Activated naive CD8-positive, alpha-beta T cell treated with anti-CD3 and anti-CD28 coated beads, Interleukin-2, amount 50 U/mL, for 24 hours (primary cell): ENCODE measurements at regions not wholly inside any gene's neighbourhood (a gene's known extent, or its start where the extent isn't known, plus 50 kb on each side); places are given as distances from the start of the nearest gene placed in this dataset.

Experiments used
- ATAC-seq: fragments of 150-1000 bp; cut with Tn5 transposase; one replicate; pipeline ENCODE4 v1.10.0; 2021
- DNase-seq: peaks from one replicate; pipeline ENCODE4 v3.0.0; 2021
- H3K27ac Mint-ChIP-seq: one replicate; pipeline ENCODE4 v1.8.0; 2021; ENCODE audit warnings: mild to moderate bottlenecking, mixed read lengths
- H3K27me3 Mint-ChIP-seq: one replicate; pipeline ENCODE4 v1.8.0; 2021; ENCODE audit warnings: mixed read lengths
- H3K36me3 Mint-ChIP-seq: one replicate; pipeline ENCODE4 v1.8.0; 2021; ENCODE audit warnings: low read depth, mixed read lengths
- H3K4me1 Mint-ChIP-seq: one replicate; pipeline ENCODE4 v1.8.0; 2021; ENCODE audit warnings: mixed read lengths
- H3K4me3 Mint-ChIP-seq: one replicate; pipeline ENCODE4 v1.8.0; 2021; ENCODE audit warnings: mild to moderate bottlenecking, moderate library complexity, mixed read lengths
- H3K9me3 Mint-ChIP-seq: one replicate; pipeline ENCODE4 v1.8.0; 2021; ENCODE audit warnings: mixed read lengths

DNA sequence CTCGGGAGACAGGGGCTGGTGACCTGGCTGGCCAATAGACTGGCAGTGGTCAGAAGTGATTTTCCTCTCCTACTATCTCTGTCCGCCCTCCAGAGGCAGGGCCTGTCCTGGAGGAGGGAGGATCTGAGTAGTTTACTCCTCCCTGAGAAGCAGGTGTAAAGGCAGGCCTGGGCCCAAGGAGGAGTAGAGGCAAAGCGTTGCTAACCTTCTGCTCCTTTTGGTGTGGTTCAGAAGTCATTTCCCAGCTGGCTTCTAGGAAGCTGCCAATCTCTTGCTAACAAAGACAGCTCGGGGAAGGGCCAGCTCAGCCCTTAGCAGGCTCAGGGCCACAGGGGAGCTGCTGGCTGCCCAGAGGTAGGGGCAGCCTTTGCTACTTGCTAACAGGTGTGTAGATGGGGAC lies 151.1 kb upstream of the NECTIN1 start:
- Mint-ChIP-seq H3K27ac (no peak overlapping the region), H3K9me3 (no peaks in the 10 kb centered on the region), H3K4me1 (no peaks in the 10 kb centered on the region), H3K27me3 (peaks cover 10% of the 10 kb centered on the region), H3K36me3 (no peaks in the 10 kb centered on the region), H3K4me3 (no peak overlapping the region)
- DNase-seq (no peak), ATAC-seq (no peak)

DNA sequence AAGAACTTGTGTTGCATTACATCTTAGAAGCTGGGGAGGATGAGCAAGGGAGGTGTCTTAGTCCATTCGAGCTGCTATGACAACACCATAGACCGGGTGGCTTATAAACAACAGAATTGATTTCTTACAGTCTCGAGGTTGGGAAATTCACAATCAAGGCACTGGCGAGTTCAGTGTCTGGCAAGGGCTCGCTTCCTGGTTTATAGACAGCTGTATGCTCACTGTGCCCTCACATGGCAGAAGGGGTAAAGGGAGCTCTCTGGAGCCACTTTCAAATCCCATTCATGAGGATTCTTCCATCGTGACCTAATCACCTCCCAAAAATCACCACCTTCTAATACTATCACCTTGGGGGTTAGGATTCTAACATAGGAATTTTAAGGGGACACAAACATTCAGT lies 150.0 kb upstream of the NECTIN1 start:
- DNase-seq (no peak), ATAC-seq (no peak)
- H3K9me3 Mint-ChIP-seq: no peaks in the 10 kb centered on the region
- H3K4me3 Mint-ChIP-seq: no peak overlapping the region
- no peak overlapping the region for H3K27ac Mint-ChIP-seq
- peaks cover 9% of the 10 kb centered on the region for H3K27me3 Mint-ChIP-seq
- no peaks in the 10 kb centered on the region for H3K36me3 Mint-ChIP-seq
- no peaks in the 10 kb centered on the region for H3K4me1 Mint-ChIP-seq

DNA sequence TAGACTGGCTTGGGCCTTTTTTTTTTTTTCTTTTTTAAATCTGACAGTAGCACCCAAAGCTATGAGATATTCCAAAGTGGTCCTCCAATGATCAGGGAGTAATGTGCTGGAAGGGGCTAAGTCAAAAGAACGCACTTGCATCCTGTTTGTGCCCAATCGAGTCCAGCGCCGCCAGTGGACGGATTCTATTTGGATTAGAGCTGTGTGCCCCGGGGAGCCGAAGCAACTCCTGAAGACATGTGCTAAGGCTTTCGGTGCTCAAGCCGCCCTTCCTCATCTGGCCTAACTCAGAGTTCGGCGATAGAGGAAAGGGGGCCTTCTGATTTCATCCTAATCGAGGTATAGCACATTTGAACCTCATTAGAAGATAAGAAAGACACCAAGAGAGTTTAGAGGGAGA lies 147.8 kb upstream of the NECTIN1 start:
- Mint-ChIP-seq H3K27ac (no peak overlapping the region), H3K27me3 (peaks cover 8% of the 10 kb centered on the region), H3K9me3 (no peaks in the 10 kb centered on the region), H3K4me1 (no peaks in the 10 kb centered on the region), H3K4me3 (no peak overlapping the region), H3K36me3 (no peaks in the 10 kb centered on the region)
- ATAC-seq (no peak), DNase-seq (no peak)

DNA sequence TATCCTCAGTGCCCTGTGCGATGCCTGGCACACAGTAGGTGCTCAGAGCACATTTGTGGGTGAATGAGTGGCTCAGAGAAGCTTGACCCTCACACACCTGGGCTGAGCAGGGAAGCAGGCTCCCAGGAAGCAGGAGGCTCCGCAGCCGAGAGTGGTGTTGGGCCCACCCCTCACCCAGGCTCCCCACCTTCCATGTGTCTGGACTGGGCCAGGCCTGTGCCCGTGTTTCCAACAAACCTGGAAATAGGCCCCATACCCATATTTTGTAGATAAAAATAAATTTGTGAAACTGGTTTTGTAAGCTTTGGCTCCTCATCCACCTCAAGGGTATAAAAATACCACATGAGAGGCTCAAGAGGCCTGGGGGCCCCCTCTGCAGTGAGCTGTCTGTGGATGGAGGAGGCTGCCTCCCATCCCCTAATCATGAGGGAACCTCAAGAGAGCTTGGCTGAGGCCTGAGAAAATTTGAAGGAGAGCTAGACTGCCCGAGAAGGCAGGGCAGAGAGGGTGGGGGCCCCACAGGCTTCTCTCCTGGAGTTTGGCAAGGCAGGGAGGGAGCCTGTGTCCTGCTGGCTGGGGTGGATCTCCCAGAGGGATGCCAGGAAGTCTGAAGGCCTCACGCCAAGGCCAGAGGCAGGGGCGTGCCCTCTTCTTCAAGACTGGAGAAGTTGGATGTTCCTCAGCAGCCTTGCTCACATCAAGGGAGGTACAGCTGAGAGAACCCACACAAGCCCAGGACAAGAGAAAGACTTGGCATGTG lies 147.0 kb upstream of the NECTIN1 start:
- Mint-ChIP-seq H3K27me3 (peaks cover 7% of the 10 kb centered on the region), H3K4me3 (no peak overlapping the region), H3K36me3 (no peaks in the 10 kb centered on the region), H3K4me1 (no peaks in the 10 kb centered on the region), H3K27ac (no peak overlapping the region), H3K9me3 (no peaks in the 10 kb centered on the region)
- no peak for DNase-seq
- ATAC-seq: no peak

DNA sequence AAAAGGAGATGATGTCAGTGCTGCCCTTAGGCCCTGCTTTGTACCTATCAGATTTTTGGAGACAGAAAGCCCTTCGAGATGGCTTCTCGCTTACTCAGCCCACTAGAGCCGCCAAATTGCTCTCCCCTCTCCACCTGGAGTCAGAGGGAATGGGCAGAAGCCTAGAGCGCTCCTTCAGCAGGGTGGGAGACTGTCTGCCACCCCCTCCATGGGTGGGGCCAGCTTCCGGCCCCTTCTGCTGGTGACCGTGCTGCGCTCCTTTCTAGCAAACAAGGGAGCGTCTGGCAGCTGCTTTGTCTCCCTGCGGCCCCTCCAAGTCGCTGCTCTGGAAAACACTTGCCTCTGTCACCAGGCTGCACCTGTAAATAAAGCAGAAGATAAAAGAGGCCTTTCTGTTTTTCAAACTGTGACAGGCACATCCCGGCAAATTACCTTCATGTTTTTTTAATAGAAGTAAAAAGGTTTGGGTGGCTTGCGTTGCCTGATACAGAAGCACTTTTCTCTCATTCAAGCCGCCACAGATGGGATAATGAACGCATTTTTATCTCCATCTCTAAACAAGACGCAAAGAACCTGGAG lies 145.7 kb upstream of the NECTIN1 start:
- Mint-ChIP-seq H3K9me3 (no peaks in the 10 kb centered on the region), H3K4me1 (no peaks in the 10 kb centered on the region), H3K4me3 (no peak overlapping the region), H3K27ac (no peak overlapping the region), H3K27me3 (peaks cover 7% of the 10 kb centered on the region), H3K36me3 (no peaks in the 10 kb centered on the region)
- DNase-seq (no peak), ATAC-seq (no peak)

DNA sequence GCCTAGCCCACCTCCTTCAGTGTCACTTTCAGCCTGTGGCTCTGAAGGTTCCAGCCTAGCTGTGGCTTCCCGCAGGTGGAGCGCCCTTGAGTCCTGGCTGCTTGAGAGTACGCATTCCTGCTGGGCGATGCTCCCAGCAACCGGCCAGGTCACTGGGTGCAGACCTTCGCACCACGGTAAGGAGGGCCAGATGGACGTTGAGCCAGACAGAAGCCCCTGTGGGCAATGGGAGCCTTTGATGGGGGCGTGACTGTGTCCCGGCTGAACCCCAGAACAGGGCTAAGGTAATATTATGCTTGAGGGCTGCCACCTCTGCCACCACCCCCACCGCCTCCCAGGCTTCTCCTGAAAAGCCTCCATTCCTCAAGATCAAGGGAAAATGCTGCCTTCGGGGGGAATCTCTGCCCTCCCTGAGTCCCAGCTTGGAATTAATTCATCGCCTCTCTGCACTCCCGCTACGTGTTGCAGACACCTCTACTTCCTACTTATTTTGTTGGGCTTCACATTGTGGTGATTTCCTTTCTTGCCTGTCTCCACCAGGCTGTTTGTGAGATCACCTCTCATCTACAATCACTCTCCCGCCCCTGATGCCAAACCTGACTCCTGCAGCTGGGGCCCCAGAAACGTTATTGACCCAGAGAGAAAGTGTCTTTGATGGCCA lies 144.9 kb upstream of the NECTIN1 start:
- DNase-seq (no peak), ATAC-seq (no peak)
- Mint-ChIP-seq H3K4me1 (no peaks in the 10 kb centered on the region), H3K4me3 (no peak overlapping the region), H3K9me3 (no peaks in the 10 kb centered on the region), H3K36me3 (no peaks in the 10 kb centered on the region), H3K27me3 (peaks cover 7% of the 10 kb centered on the region), H3K27ac (no peak overlapping the region)

DNA sequence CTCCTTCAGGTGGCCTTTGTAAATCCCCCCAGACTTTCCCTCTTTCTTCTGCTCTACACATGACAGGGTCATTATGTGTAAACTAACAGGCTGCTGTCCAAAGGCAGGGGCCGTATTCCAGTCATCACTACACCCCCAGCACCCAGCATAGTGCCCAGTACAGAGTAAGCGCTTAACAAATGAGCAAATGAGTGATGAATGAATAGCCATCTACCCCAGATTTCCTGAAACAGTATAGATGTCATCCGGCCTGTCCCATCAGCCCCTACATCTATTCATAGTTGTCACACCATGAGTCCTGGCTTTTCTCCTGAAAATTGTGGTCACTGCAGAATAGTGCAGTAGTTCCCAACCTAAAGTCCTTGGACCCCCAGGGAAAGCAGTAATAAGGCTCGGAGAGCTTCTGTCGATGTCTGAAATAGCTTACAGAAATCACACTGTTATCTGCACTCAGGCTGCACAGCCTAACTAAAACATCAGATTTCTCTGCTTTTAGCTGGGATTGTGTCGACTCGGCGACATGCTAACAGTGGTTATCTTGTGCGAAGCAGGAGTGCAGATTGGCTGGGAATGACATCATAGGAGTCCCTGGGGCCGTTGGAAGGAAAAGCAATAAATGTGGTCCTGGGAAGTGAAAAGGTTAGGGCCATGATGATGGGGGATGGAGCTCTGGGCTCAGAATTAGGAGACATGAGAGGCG lies 143.8 kb upstream of the NECTIN1 start:
- Mint-ChIP-seq H3K27me3 (peaks cover 5% of the 10 kb centered on the region), H3K36me3 (no peaks in the 10 kb centered on the region), H3K4me1 (no peaks in the 10 kb centered on the region), H3K9me3 (no peaks in the 10 kb centered on the region), H3K27ac (no peak overlapping the region), H3K4me3 (no peak overlapping the region)
- DNase-seq (no peak), ATAC-seq (no peak)

DNA sequence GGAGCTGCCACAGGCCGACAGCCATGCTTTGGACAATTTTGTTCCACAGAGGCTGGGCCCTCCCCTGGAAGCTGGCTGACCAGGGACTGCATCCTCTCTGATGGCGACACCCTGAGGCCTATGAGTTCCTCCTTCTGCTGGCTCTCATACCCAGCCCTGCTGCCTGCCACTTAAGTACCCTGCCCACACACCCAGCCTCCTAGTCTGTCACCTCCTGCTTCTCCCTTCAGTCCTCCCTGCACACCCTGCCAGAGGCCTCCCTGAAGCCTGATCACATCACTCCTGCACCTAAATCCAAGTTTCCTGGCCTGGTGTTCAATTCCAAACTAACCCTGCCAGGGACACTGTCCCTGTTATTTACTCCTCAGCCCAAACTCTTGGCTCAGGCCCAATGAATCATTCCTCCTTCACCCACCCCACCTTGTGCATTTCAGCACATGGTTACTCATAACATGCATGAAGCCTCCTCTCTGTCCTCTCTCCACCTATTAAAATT lies 136.7 kb upstream of the NECTIN1 start:
- peaks cover 12% of the 10 kb centered on the region for H3K27me3 Mint-ChIP-seq
- no peaks in the 10 kb centered on the region for H3K4me1 Mint-ChIP-seq
- H3K4me3 Mint-ChIP-seq: no peak overlapping the region
- ATAC-seq (no peak), DNase-seq (no peak)
- no peak overlapping the region for H3K27ac Mint-ChIP-seq
- no peaks in the 10 kb centered on the region for H3K9me3 Mint-ChIP-seq
- no peaks in the 10 kb centered on the region for H3K36me3 Mint-ChIP-seq

DNA sequence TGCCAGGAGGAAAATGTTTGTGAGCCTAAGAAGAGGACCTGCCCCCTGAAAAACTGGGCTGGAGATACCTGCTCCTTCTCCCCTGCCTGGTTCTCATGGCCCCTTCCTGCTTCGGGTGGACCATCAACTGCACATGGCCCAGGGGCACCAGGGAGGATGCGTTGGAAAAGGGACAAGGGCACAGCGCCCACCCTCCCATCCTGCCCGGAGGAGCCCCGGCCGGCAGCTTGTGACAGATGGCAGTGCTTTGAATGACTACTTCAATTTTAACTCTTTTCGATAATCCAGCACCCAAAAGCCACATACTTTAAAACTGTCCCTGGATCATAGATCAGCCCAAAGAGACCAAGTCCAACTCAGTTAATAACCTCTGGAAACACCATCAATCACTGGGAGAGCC lies 135.8 kb upstream of the NECTIN1 start:
- H3K36me3 Mint-ChIP-seq: no peaks in the 10 kb centered on the region
- H3K4me1 Mint-ChIP-seq: no peaks in the 10 kb centered on the region
- no peak overlapping the region for H3K4me3 Mint-ChIP-seq
- H3K27ac Mint-ChIP-seq: no peak overlapping the region
- ATAC-seq (no peak), DNase-seq (no peak)
- H3K27me3 Mint-ChIP-seq: peaks cover 15% of the 10 kb centered on the region
- no peaks in the 10 kb centered on the region for H3K9me3 Mint-ChIP-seq

DNA sequence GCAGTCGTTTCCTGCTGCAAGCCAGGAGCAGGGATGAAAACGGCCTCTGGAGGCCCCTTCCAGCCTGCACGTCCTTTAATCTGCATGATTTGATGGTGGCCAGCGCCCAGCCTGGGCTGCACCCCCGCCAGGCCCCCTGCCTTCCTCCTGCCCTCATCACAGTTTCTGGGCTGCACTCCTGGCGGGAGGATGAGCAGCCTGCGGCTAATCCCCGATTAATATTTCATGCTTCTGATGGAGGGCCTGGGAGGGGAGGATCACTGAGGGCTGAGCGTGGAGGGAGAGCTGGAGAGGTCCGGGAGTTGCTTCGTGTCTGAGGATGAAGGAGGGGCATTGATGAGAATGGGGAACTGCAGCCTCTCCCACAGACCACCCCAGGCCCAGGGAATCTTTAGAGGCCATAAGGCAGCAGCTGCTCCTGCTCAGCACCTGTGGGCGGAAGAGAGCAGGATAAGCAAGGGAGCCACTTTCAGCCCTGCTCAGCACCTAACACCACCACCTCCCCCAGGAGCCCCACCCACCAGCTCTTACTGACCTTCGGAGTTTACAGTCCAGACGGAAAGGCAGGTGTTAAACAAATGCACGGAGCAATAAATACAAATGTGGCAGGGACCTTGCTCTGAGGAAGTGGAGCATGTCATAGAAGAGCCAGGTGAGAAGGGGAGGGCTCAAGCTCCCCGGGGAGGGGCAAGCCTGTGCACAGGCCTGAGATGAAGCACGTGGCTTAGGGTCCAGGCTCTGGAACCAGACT lies 135.0 kb upstream of the NECTIN1 start:
- Mint-ChIP-seq H3K4me3 (no peak overlapping the region), H3K27me3 (peaks cover 18% of the 10 kb centered on the region), H3K27ac (no peak overlapping the region), H3K4me1 (no peaks in the 10 kb centered on the region), H3K36me3 (no peaks in the 10 kb centered on the region), H3K9me3 (no peaks in the 10 kb centered on the region)
- ATAC-seq: no peak
- no peak for DNase-seq

DNA sequence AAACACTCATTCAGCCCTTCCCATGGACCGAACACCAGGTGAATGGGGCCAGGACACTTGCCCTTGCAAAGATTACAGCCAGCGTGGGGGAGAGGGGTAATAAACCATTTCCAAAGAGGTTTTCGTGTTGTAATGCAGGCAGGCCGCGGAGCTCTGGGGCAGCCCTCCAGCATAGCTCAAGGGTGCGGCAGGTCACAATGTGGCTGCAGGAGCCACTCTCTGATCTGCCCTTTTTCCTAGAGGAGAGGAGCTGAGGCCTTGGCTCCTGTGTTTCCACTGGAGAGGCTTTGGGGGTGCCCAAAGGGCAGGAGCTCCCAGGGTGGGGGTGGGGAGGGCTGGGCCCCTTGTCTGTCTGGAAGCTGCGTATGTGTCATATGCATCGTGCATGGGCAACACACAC lies 134.2 kb upstream of the NECTIN1 start:
- H3K9me3 Mint-ChIP-seq: no peaks in the 10 kb centered on the region
- DNase-seq: no peak
- H3K27ac Mint-ChIP-seq: no peak overlapping the region
- ATAC-seq: no peak
- no peaks in the 10 kb centered on the region for H3K4me1 Mint-ChIP-seq
- peaks cover 21% of the 10 kb centered on the region for H3K27me3 Mint-ChIP-seq
- no peak overlapping the region for H3K4me3 Mint-ChIP-seq
- no peaks in the 10 kb centered on the region for H3K36me3 Mint-ChIP-seq

DNA sequence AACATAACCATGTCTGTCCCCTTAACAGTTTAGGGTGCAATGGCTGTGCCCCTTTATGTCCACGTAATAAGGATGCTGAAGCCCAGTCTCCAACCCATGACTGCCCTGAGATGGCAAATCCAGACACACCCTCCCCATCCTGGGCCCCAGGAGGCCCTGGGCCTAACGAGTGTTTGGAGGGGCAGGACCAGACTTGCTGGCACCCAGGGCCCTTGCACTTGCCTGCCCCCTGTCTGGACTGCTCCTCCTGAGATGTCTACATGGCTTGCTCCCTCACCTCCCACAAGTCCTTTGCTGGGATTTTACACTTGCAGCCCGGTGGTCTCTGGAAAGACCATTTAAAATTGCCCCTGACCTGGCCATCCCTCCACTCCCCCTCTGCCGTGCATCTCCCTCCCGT lies 132.2 kb upstream of the NECTIN1 start:
- H3K27me3 Mint-ChIP-seq: peaks cover 27% of the 10 kb centered on the region
- DNase-seq (no peak), ATAC-seq (no peak)
- no peaks in the 10 kb centered on the region for H3K4me1 Mint-ChIP-seq
- no peaks in the 10 kb centered on the region for H3K36me3 Mint-ChIP-seq
- H3K27ac Mint-ChIP-seq: no peak overlapping the region
- no peaks in the 10 kb centered on the region for H3K9me3 Mint-ChIP-seq
- no peak overlapping the region for H3K4me3 Mint-ChIP-seq

DNA sequence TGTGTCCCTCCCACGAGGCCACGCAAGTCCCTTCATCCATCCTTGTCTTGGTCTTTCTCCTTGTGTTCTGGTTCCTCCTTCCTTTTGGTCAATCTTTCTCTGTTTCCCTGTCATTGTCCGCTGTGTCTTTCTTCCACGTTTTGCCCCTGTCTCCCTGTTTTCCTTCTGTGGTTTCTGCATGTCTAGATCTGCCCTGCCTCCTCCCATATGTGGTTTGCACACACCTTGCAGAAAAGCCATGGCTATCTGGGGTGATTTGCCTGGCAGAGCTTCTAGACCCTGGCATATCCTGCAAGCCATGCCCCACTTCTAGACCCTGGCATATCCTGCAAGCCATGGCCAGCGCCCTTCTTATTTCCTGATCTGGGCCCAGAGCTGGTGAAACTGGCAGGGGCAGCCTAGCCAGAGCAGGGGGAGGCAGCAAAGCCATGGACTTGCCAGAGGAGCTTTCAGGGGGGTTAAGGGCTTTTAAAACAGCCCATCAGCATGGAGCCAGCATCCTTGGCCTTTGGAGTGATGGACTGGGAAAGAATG lies 131.6 kb upstream of the NECTIN1 start:
- no peak overlapping the region for H3K4me3 Mint-ChIP-seq
- no peaks in the 10 kb centered on the region for H3K4me1 Mint-ChIP-seq
- ATAC-seq: no peak
- no peaks in the 10 kb centered on the region for H3K36me3 Mint-ChIP-seq
- H3K27ac Mint-ChIP-seq: no peak overlapping the region
- H3K27me3 Mint-ChIP-seq: peaks cover 27% of the 10 kb centered on the region
- H3K9me3 Mint-ChIP-seq: no peaks in the 10 kb centered on the region
- DNase-seq: no peak

DNA sequence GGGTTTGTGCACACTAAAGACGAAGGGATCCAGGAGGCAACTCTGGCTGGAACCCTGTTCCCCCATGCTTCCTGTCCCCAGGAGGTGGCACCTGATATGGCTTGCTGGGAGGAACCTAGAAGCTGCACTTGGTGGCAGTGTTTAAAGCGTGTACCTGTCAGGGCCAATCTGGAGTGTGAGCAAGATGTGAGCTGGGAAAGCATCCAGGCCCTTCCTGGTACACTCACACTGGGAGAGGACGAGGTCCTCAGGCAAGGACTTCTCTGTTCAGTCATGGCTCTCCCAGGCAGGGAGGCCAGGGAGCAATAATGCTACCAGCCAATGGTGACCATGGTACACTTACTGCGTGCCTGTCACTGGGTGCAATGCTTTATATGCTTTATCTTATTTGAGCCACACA lies 130.7 kb upstream of the NECTIN1 start:
- no peak for ATAC-seq
- Mint-ChIP-seq H3K27ac (no peak overlapping the region), H3K36me3 (no peaks in the 10 kb centered on the region), H3K9me3 (no peaks in the 10 kb centered on the region), H3K4me3 (no peak overlapping the region), H3K27me3 (peaks cover 27% of the 10 kb centered on the region), H3K4me1 (no peaks in the 10 kb centered on the region)
- DNase-seq: no peak
